HG03457 (cell line): ENCODE measurements at regions not wholly inside any gene's neighbourhood (a gene's known extent, or its start where the extent isn't known, plus 50 kb on each side); places are given as distances from the start of the nearest gene placed in this dataset.
A peak's percentile ranks its signal among the peaks of the same experiment; 100 is the strongest.
"Not testable (repeated sequence)": the region's sequence is repeated elsewhere in the genome, so short reads cannot be mapped to it uniquely, and the experiment has no call there.

Experiments
- ATAC-seq: cut with Tn5 transposase; IDR thresholded peaks from one replicate; pipeline ENCODE4 v1.9.1; 2021; ENCODE audit warnings: moderate number of reproducible peaks; ENCODE audit not compliant: unreplicated experiment

DNA sequence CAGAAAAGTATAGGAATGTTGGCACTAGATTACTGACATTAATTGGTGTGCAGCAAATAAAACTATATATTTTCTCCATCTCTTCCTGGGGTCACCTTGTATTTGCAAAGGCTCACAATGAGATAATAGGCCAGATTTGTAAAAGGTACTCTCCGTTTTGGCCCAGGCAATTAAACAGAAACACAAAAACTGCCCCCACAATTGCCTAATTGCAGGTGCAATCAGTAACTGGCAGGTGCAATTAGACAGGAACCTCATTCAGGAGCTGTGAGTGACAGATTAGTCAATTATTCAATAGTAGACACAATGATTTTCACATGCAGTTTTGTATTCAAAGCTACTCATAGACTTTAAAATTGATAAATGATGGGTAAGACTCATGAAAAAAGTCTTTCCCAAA lies 451.4 kb upstream of the ID2 start:
- ATAC-seq: no peak

DNA sequence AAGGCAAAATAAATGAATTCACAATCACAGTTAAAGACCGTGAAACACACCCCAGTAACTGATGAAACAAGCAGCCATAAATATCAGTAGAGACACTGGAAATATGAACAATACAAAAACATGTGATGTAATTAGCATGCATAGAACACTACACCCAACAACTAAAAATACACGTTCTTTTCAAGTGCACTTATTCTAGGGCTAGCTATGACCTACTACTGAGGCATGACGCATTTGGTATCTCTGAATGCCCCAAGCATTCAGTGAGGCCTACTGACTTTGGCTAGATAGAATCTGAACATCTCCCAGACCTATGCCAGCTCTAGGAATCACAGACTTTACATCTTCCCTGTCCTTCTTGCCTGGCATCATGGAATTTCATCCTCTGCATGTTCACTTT lies 450.0 kb upstream of the ID2 start:
- no peak for ATAC-seq

GRCh38 chr2:8232871-8233270 lies 449.0 kb upstream of the ID2 start:
- ATAC-seq: no peak

DNA sequence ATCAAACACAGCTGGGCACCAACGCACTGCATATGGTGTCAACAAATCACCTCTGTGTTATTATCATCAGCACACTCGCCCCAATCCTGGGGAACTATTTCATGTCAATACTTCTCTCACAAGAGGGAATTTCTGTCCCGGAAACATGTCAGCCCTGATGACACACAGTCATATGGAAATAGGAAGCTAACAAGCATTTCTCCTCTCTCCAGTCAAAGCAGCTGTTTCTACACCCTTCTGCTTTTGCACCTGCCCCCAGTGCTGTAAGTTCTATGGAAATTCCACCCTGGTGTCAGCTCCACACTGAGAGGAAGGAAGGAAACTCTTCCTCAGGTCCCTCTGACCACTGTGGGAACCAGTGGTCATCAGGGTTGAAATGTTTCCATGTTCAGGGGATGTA lies 447.6 kb upstream of the ID2 start:
- peak; percentile 34 for ATAC-seq

GRCh38 chr2:8234757-8235374 lies 447.0 kb upstream of the ID2 start:
- peak; percentile 90 for ATAC-seq

- no peak for ATAC-seq
Measured at GRCh38 chr2:8235419-8235818, 446.4 kb upstream of the ID2 start.

DNA sequence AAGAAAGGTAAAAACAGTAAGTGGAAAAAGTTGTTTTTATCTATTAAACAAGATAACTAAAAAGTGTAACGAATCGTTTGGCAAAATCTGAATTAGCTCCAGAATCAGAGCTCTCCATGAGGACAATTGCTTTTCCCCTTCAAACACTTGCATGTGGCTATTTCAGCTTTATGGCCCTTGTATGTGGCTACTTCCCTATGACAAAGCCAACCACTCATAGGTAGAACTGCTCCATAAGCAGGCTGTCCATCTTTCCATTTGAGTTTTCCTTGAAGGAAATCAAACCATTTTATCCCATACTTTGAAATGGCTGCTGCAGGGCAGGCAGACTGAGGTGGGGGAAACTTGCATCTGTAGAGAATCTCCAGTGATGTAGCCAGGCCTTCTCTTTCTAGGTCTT lies 445.5 kb upstream of the ID2 start:
- ATAC-seq: no peak

- ATAC-seq: no peak
Measured at GRCh38 chr2:8238521-8239230, 443.2 kb upstream of the ID2 start.

DNA sequence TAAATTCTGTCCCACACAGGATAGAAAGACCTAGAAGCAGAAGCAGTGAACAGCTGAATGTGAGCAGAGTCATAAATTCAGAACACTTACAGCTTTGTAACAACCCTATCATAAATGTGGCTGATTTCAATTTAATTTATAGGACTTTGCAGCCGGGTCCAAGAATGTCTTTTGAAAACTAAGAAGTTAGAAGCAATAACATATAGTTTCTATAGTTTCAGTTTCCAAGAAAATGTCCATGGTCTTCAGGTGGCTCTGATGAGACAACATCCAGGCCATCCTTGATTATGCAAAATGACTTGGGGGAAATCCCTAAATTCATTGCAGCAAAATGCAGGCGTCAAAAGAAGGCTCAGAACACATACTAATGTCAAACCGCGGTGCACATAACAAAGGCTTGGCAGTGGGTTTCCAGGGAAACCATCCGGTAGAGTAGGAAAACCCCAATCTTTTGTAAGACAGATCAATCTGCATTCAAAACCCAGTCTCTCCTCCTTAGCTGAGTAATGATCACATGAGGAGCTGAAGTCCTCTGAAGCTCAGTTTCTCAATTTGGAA lies 442.2 kb upstream of the ID2 start:
- no peak for ATAC-seq

DNA sequence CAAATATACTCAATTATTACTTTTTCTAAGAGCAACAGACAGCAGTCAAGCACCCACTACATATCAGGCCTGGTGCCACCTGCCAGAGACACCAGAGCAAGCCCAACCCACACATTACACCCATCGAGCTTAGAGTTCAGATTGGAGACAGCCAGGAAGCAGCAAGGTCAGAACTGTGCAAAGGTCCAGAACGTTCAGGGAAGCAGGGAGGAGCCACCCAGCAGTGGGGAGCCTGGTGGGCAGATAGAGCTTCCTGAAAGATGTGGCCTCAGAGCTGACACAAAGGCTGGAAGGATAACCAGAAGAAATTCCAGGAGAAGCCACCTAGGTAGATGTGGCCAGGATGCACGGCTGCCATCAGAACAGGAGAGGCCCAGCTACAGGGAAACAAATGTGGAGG lies 440.5 kb upstream of the ID2 start:
- no peak for ATAC-seq

- ATAC-seq: no peak
Measured at GRCh38 chr2:8242739-8243138, 439.1 kb upstream of the ID2 start.

- ATAC-seq: no peak
Measured at GRCh38 chr2:8243748-8244400, 438.0 kb upstream of the ID2 start.

DNA sequence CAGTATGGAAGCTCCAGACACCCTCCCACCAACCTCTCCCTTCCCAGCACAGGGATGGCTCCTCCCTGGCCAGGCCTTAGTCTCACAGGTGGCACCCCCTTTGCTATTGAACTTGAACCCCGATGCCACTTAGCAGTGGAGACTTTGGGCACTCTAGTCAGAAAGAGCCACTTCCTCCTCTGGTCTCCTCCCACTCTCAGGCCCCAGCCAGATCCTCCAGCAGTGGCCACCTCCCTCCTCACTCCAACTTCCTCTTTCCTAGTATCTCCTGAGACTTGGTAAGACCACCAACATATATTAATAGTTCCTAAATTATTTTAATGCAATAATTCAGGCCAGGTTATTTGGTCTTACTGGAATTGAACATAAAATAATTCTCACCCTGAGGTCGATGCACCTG lies 437.2 kb upstream of the ID2 start:
- no peak for ATAC-seq

DNA sequence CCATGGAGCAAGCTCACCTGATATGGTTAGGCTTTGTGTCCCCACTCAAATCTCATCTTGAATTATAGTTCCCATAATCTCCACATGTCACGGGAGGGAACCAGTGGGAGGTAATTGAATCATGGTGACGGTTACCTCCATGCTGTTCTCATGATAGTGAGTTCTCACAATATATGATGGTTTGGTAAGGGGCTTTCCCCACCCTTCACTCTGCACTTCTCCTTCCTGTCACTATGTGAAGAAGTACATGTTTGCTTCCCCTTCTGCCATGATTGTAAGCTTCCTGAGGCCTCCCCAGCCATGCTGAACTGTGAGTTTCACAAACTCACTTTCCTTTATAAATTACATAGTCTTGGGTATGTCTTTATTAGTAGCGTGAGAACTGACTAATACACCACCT lies 435.7 kb upstream of the ID2 start:
- ATAC-seq: no peak

DNA sequence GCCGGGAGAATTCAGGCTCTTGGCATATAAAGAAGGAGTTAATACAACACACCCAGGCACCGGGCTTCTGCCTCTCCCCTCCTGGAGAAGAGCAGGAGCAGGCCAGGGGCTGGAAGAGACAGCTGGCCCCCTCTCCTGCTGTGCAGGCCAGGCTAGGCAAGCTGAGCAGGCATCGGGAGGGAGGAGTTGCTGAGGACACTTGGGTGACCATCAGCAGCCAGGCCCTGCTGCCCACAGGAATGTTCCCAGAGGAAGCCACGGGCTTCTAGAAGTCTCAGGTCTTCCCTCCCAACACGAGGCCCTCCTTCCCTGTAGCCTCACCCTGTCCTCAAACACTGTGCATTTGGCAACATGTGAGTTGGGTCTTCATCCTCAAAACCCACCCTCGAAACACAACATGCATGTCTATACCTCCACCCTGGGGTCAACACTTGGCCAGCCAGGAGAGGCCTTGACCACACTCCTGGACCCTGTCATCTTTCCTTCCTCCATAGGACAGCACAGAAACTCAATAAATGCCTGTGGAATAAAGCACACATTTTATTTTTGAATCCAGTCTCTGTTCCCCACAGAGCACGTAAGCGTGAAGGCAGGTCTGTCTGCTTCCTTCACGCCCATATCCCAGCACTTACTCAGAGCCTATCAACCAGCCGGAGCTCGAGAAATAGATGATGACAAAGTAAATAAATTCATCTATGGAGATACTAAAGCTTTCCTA lies 433.8 kb upstream of the ID2 start:
- no peak for ATAC-seq

GRCh38 chr2:8248623-8248957 lies 433.3 kb upstream of the ID2 start:
- no peak for ATAC-seq

- ATAC-seq: no peak
Measured at GRCh38 chr2:8249141-8249540, 432.7 kb upstream of the ID2 start.

DNA sequence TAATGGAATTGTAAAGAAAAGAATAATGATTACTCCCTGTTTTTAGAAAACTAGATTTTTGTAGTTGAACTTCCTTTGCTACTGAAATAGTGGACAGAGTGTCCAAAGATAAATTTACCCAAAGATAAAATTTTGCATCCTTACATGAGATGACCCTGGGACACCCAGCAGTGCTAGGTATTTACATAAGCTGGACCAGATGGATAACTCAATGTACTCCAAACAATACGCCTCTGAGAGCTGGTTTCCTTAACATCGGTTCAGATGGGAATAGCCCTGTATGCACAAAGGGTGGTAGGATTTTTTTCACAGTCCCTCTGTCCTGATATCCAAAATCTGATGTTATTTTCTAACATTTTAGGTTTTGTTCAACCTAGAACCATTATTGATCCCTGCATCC lies 432.1 kb upstream of the ID2 start:
- no peak for ATAC-seq

GRCh38 chr2:8250290-8250689 lies 431.6 kb upstream of the ID2 start:
- not testable (repeated sequence) for ATAC-seq

GRCh38 chr2:8251291-8251690 lies 430.6 kb upstream of the ID2 start:
- ATAC-seq: no peak

- no peak for ATAC-seq
Measured at GRCh38 chr2:8251856-8252255, 430.0 kb upstream of the ID2 start.
